WERI-Rb-1 (cell line): ENCODE measurements at regions not wholly inside any gene's neighbourhood (a gene's known extent, or its start where the extent isn't known, plus 50 kb on each side); places are given as distances from the start of the nearest gene placed in this dataset.

Experiments used
- DNase-seq: peaks from one replicate; pipeline ENCODE4 v3.0.0-alpha.2; 2020
- H3K27ac ChIP-seq: fragments of 250-450 bp; sonication (Bioruptor Pico); 2 replicates; pipeline ENCODE4 v1.5.1; 2020; ENCODE audit warnings: mild to moderate bottlenecking, moderate library complexity
- H3K27me3 ChIP-seq: fragments of 250-450 bp; sonication (Bioruptor Pico); 2 replicates; pipeline ENCODE4 v1.5.1; 2021; ENCODE audit warnings: mild to moderate bottlenecking, low read depth, moderate library complexity; ENCODE audit not compliant: insufficient read depth, severe bottlenecking
- H3K36me3 ChIP-seq: fragments of 250-450 bp; sonication (Bioruptor Pico); 2 replicates; pipeline ENCODE4 v1.5.1; 2020; ENCODE audit warnings: mild to moderate bottlenecking, moderate library complexity
- H3K4me3 ChIP-seq: 2 replicates; pipeline ENCODE4 v1.5.1; 2011; ENCODE audit warnings: low read depth, mild to moderate bottlenecking, control low read depth, low read length
- H3K9me3 ChIP-seq: fragments of 250-450 bp; sonication (Bioruptor Pico); 2 replicates; pipeline ENCODE4 v1.5.1; 2021; ENCODE audit warnings: mild to moderate bottlenecking, moderate library complexity; ENCODE audit not compliant: severe bottlenecking
- CTCF ChIP-seq: IDR thresholded peaks from 2 replicates; pipeline ENCODE4 v1.5.1; 2011; ENCODE audit warnings: low read depth, mild to moderate bottlenecking, control low read depth, inconsistent platforms, low read length

GRCh38 chr3:28994161-28994905 is 286.5 kb upstream of the RBMS3 start:
- no peak overlapping the region for H3K4me3 ChIP-seq
- H3K36me3 ChIP-seq, result no peaks in the 10 kb centered on the region
- no peak for TF ChIP-seq CTCF
- H3K27me3 ChIP-seq, result no peaks in the 10 kb centered on the region
- H3K27ac ChIP-seq, result no peak overlapping the region
- H3K9me3 ChIP-seq, result peaks cover 2% of the 10 kb centered on the region
- peak; percentile 60 for DNase-seq

- no peaks in the 10 kb centered on the region for H3K36me3 ChIP-seq
- no peak overlapping the region for H3K27ac ChIP-seq
- H3K27me3 ChIP-seq, result no peaks in the 10 kb centered on the region
- H3K9me3 ChIP-seq, result no peaks in the 10 kb centered on the region
- no peak for DNase-seq
- TF ChIP-seq CTCF, result no peak
- H3K4me3 ChIP-seq, result no peak overlapping the region
These were observed 275.8 kb upstream of the RBMS3 start for GRCh38 chr3:29004885-29005599.

- H3K9me3 ChIP-seq, result no peaks in the 10 kb centered on the region
- H3K4me3 ChIP-seq, result no peak overlapping the region
- no peak for TF ChIP-seq CTCF
- no peaks in the 10 kb centered on the region for H3K36me3 ChIP-seq
- H3K27ac ChIP-seq, result no peak overlapping the region
- no peaks in the 10 kb centered on the region for H3K27me3 ChIP-seq
- no peak for DNase-seq
These were observed 275.0 kb upstream of the RBMS3 start for GRCh38 chr3:29005862-29006261.

GRCh38 chr3:29011441-29011840 is 269.4 kb upstream of the RBMS3 start:
- TF ChIP-seq CTCF, result no peak
- H3K36me3 ChIP-seq, result no peaks in the 10 kb centered on the region
- no peak overlapping the region for H3K27ac ChIP-seq
- no peaks in the 10 kb centered on the region for H3K9me3 ChIP-seq
- H3K27me3 ChIP-seq, result no peaks in the 10 kb centered on the region
- DNase-seq, result no peak
- H3K4me3 ChIP-seq, result no peak overlapping the region

GRCh38 chr3:29011966-29012365 is 268.9 kb upstream of the RBMS3 start:
- Histone ChIP-seq H3K27me3 (no peaks in the 10 kb centered on the region), H3K4me3 (no peak overlapping the region), H3K27ac (no peak overlapping the region), H3K36me3 (no peaks in the 10 kb centered on the region), H3K9me3 (no peaks in the 10 kb centered on the region)
- no peak for TF ChIP-seq CTCF
- no peak for DNase-seq

GRCh38 chr3:29022976-29023375 is 257.9 kb upstream of the RBMS3 start:
- H3K27ac ChIP-seq, result no peak overlapping the region
- no peak overlapping the region for H3K4me3 ChIP-seq
- no peaks in the 10 kb centered on the region for H3K9me3 ChIP-seq
- H3K36me3 ChIP-seq, result no peaks in the 10 kb centered on the region
- TF ChIP-seq CTCF, result no peak
- DNase-seq, result no peak
- no peaks in the 10 kb centered on the region for H3K27me3 ChIP-seq
